Stimulated activated naive B cell treated with anti-CD40 and anti-IgM and Interleukin-4, amounts not matched to agents 10 μg/mL and 1 μg/mL and 100 μg/mL, for 72 hours (primary cell): ENCODE measurements at regions not wholly inside any gene's neighbourhood (a gene's known extent, or its start where the extent isn't known, plus 50 kb on each side); places are given as distances from the start of the nearest gene placed in this dataset.

ENCODE experiments used
- ATAC-seq, 2 donors: fragments of 150-1000 bp; cut with Tn5 transposase; replicated peaks; 2 replicates each; pipeline ENCODE4 v1.10.0; 2021; ENCODE audit warnings: moderate library complexity in 1 of 2
- DNase-seq: peaks from one replicate; pipeline ENCODE4 v3.0.0; 2021
- H3K27ac Mint-ChIP-seq: one replicate; pipeline ENCODE4 v1.8.0; 2022; ENCODE audit warnings: mild to moderate bottlenecking, mixed read lengths
- H3K27me3 Mint-ChIP-seq, 2 donors: one replicate each; pipeline ENCODE4 v1.8.0; 2022; ENCODE audit warnings: mixed read lengths in 2 of 2
- H3K36me3 Mint-ChIP-seq, 2 donors: one replicate each; pipeline ENCODE4 v1.8.0; 2022; ENCODE audit warnings: mixed read lengths in 2 of 2, mild to moderate bottlenecking in 1 of 2
- H3K4me1 Mint-ChIP-seq, 2 donors: one replicate each; pipeline ENCODE4 v1.8.0; 2022; ENCODE audit warnings: mixed read lengths in 2 of 2, mild to moderate bottlenecking in 1 of 2
- H3K4me3 Mint-ChIP-seq, 2 donors: one replicate each; pipeline ENCODE4 v1.8.0; 2022; ENCODE audit warnings: mild to moderate bottlenecking in 2 of 2, mixed read lengths in 2 of 2, moderate library complexity in 1 of 2
- H3K9me3 Mint-ChIP-seq, 2 donors: one replicate each; pipeline ENCODE4 v1.8.0; 2022; ENCODE audit warnings: mixed read lengths in 2 of 2, mild to moderate bottlenecking in 1 of 2

DNA sequence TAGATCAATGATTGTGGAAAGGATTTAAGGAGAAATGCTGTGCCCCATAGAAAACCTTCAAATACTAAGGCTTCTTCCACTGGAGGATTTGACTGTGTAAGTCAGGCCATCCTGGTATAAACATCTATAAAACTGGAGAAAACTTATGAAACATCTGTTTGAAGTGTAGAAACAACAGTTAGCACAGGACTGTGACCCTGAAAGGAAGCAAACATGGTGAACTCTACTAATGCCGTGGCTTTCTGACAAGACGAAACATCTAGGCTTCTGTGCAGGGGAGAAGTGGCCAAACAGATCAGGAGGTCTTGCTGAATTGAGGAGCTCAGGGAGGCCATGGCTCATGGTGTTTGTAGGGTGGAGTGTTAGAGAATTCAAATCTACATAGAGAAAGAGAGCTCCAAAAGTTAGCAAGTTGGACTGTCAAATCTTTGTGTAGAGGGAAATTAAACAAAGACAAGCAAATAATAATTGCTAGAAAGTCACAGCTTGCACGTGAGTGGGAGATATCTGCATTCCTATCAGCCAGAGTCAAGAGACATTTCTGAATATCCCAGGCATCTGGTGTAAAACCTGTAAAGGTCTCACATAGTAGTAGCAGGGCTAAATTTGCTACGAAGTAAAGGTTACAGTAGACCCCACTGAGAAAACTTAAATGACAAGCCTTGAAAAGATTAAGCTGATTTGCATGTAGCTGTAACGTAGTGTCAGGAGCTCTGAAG, 566.8 kb upstream of the B3GALT2 start:
- DNase-seq: no peak
- Mint-ChIP-seq H3K4me3 (no peak overlapping the region), H3K36me3 (no peaks in the 10 kb centered on the region), H3K27me3 (no peaks in the 10 kb centered on the region), H3K9me3 (no peaks in the 10 kb centered on the region), H3K4me1 (no peaks in the 10 kb centered on the region), H3K27ac (no peak overlapping the region)
- ATAC-seq: no peak

DNA sequence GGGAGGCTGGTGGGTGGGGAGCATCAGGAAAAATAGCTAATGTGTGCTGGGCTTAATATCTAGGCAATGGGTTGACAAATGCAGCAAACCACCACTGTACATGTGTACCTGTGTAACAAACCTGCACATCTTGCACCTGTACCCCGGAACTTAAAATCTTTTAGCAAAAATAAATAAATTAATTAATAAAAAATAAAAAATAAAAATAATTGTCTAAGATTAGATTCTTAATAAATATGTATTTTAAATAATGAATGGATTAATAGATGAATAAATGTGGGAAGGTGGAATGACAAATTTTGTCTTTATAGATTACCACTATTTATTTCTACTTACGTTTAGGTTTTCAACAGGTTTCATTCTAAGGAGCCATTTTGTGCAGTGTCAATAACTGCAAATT, 563.5 kb upstream of the B3GALT2 start:
- Mint-ChIP-seq H3K4me1 (no peaks in the 10 kb centered on the region), H3K27ac (no peak overlapping the region), H3K9me3 (no peaks in the 10 kb centered on the region), H3K4me3 (no peak overlapping the region), H3K27me3 (no peaks in the 10 kb centered on the region), H3K36me3 (no peaks in the 10 kb centered on the region)
- ATAC-seq (no peak), DNase-seq (no peak)

DNA sequence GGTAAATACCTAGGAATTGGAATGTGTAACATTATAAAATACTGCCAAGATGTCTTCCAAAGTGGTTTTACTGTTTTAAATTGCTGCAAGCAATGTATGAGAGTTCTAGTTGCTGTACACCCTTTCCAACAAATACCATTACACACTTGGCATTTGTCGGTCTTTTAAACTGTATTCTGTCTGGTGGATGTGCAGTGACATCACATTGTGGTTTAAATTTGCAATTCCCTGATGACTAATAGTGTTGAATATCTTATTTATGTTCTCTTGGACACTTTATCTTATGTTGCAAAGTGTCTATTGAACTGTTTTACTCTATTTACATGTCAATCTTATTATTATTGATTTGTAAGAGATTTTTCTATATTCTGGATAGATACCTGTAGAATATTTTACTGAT, 561.2 kb upstream of the B3GALT2 start:
- DNase-seq: no peak
- no peaks in the 10 kb centered on the region for H3K9me3 Mint-ChIP-seq
- no peaks in the 10 kb centered on the region for H3K4me1 Mint-ChIP-seq
- H3K36me3 Mint-ChIP-seq: no peaks in the 10 kb centered on the region
- no peaks in the 10 kb centered on the region for H3K27me3 Mint-ChIP-seq
- ATAC-seq: no peak
- no peak overlapping the region for H3K27ac Mint-ChIP-seq
- H3K4me3 Mint-ChIP-seq: no peak overlapping the region

DNA sequence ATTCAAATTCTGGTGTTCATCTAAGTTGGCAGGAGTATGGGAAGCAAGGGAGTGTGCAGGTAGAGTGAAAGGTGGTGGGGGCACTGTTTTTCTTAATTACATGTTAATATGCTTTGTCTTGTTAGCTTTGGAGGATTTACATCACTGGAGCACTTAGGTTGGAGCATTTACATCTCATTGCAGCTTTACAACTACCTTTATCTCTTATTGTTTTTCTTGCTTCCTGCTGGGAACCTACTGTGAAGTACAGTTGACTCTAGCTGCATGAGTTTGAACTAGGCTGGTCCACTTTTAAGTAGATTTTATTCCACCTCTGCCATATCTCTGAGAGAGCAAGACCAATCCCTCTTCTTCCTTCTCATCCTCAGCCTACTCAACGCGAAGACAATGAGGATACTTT, 554.8 kb upstream of the B3GALT2 start:
- ATAC-seq: no peak
- Mint-ChIP-seq H3K27me3 (no peaks in the 10 kb centered on the region), H3K4me1 (no peaks in the 10 kb centered on the region), H3K36me3 (no peaks in the 10 kb centered on the region), H3K4me3 (no peak overlapping the region), H3K9me3 (no peaks in the 10 kb centered on the region), H3K27ac (no peak overlapping the region)
- DNase-seq: no peak

DNA sequence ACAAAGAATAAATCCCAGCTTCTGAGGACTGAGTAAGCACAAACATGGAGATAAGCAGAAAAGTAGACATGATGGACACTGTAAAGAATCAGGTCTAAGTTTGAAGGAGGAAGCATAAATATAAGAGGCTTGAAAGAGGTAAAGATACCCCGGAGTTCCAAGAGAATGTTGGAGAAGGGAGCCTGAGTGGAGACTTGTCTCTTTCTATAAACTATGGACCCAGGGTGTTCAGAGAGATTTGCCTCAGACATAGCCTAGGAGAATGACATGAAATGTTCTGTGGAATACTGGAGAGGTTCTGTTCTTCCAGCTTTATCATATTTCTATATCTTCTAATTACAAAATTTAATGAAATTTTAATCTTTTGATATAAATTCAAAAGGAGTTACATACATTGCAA, 554.3 kb upstream of the B3GALT2 start:
- Mint-ChIP-seq H3K4me1 (no peaks in the 10 kb centered on the region), H3K4me3 (no peak overlapping the region), H3K9me3 (no peaks in the 10 kb centered on the region), H3K27ac (no peak overlapping the region), H3K36me3 (no peaks in the 10 kb centered on the region), H3K27me3 (no peaks in the 10 kb centered on the region)
- DNase-seq (no peak), ATAC-seq (no peak)

DNA sequence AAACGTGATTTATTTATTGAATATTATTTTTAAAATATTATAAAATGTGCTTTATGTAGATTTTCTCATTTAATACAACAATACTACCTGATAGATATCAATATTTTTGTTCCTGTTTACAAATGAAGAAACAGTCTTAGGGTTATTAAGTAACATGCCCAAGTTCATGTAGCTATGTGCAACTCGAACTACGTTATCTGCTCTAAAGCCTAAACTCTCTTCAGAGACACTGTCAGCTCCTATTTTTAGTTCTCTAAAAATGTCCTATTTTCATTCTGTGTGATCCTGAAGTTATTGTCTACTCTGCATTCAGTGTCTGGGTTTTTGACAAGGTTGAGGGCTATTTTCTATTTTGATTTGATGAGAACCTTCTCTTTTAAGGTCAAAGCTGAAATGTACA, 550.1 kb upstream of the B3GALT2 start:
- Mint-ChIP-seq H3K36me3 (no peaks in the 10 kb centered on the region), H3K9me3 (no peaks in the 10 kb centered on the region)

DNA sequence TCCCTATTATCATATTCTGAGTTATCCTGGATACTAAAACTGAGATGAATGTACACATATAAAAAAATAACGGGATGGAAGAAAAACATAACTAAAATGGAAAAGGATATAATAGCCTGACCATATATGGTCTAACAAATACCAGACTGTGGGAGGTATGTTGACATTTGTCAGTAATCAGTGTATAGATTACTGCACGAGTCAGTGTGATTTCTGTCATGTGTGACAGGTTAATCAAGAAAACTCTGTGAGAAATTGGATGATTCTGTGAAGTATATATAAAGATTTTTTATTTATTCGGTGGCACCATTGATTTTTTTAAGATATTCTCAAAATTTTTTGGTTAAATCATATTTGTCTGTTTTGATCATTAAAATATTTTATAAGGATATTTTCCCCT, 547.3 kb upstream of the B3GALT2 start:
- no peaks in the 10 kb centered on the region for H3K27me3 Mint-ChIP-seq
- no peaks in the 10 kb centered on the region for H3K36me3 Mint-ChIP-seq
- ATAC-seq: no peak
- DNase-seq: no peak
- no peak overlapping the region for H3K27ac Mint-ChIP-seq
- no peak overlapping the region for H3K4me3 Mint-ChIP-seq
- no peaks in the 10 kb centered on the region for H3K9me3 Mint-ChIP-seq
- H3K4me1 Mint-ChIP-seq: no peaks in the 10 kb centered on the region

More for the DNA sequence above, 550.1 kb upstream of the B3GALT2 start:
- no peak overlapping the region for H3K27ac Mint-ChIP-seq
- no peaks in the 10 kb centered on the region for H3K27me3 Mint-ChIP-seq
- H3K4me1 Mint-ChIP-seq: no peaks in the 10 kb centered on the region
- no peak for DNase-seq
- H3K4me3 Mint-ChIP-seq: no peak overlapping the region
- ATAC-seq: no peak

DNA sequence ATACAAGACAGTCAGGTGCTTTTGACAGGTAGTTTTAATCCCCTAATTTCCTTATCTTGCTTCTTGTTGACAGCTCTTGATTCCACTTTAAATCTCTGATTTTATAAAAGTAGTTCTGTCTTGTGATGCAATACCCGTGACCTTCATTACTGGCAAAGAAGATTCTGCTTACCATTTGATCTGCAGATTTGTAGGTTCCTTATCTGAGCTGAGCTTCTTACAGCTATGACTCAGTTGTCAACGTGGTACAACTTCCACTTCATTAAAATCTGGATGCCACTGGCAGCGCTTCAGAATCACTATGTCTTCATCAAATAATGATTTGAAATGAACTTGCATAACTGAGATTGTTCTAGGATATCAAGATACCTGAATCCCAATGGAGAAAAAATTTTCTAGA, 543.6 kb upstream of the B3GALT2 start:
- H3K27me3 Mint-ChIP-seq: no peaks in the 10 kb centered on the region
- no peak for ATAC-seq
- DNase-seq: no peak
- no peaks in the 10 kb centered on the region for H3K4me1 Mint-ChIP-seq
- no peak overlapping the region for H3K27ac Mint-ChIP-seq
- H3K9me3 Mint-ChIP-seq: no peaks in the 10 kb centered on the region
- no peaks in the 10 kb centered on the region for H3K36me3 Mint-ChIP-seq
- H3K4me3 Mint-ChIP-seq: no peak overlapping the region

DNA sequence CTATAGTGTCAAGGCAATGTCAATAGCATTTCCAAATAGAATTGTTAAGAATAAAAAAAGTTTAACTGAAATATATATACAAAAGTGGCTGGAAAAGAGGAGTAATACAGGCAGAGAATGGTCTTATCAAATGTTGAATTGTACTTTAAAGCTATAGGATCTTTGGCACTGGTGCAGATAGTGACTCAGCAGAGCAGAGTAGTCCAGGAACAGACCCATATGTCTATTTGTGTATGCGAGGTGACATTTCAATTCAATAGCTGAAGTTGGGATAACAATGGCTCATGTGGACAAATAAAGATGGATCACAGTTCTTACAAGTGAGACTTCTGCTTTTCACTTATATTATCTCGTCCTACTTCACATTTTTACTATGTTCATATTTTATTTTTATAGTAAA, 543.0 kb upstream of the B3GALT2 start:
- no peak overlapping the region for H3K4me3 Mint-ChIP-seq

DNA sequence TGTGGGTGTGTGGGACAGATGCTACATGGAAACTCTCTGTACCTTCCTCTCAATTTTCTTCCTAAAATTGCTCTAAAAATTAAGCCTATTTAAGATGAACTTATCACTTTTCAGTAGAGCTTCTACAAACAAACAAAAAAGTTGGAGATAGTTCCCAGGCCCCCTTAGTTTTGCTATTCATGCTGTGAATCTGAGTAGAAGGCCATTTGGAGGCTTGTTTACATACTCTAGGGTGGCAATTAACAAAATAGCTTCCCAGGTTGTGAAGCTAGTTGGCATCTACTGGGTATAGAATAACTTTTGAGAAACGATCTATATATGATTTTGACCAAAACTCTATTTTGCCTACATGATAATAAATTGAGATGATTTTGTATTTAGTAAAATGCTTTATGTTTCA, 541.4 kb upstream of the B3GALT2 start:
- Mint-ChIP-seq H3K27me3 (no peaks in the 10 kb centered on the region), H3K27ac (no peak overlapping the region), H3K4me3 (no peak overlapping the region), H3K4me1 (no peaks in the 10 kb centered on the region), H3K36me3 (no peaks in the 10 kb centered on the region), H3K9me3 (no peaks in the 10 kb centered on the region)
- DNase-seq (no peak), ATAC-seq (no peak)

More for the DNA sequence above, 543.0 kb upstream of the B3GALT2 start:
- H3K27ac Mint-ChIP-seq: no peak overlapping the region
- no peaks in the 10 kb centered on the region for H3K27me3 Mint-ChIP-seq
- no peaks in the 10 kb centered on the region for H3K9me3 Mint-ChIP-seq
- ATAC-seq (no peak), DNase-seq (no peak)
- H3K4me1 Mint-ChIP-seq: no peaks in the 10 kb centered on the region
- H3K36me3 Mint-ChIP-seq: no peaks in the 10 kb centered on the region

DNA sequence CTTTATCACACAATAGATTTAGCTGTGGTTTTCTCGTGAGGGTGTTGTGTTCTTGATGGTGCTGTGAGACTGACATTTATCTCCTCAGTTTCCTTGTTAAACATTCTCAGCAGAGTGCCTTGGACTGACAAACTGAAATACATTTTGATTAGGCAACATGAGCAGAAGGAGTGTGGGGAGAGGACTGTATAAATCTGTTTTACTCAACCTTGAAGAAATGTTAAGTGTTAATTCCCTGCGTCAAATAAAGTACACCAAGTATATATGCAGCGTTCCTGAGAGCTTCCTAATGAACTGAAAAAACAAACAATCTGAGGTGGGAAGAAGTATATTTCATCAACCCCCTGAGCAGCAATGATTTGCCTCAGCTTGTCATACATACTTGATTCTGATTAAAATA, 540.3 kb upstream of the B3GALT2 start:
- Mint-ChIP-seq H3K36me3 (no peaks in the 10 kb centered on the region), H3K4me3 (no peak overlapping the region), H3K9me3 (no peaks in the 10 kb centered on the region), H3K4me1 (no peaks in the 10 kb centered on the region), H3K27ac (no peak overlapping the region), H3K27me3 (no peaks in the 10 kb centered on the region)
- DNase-seq: no peak
- no peak for ATAC-seq

DNA sequence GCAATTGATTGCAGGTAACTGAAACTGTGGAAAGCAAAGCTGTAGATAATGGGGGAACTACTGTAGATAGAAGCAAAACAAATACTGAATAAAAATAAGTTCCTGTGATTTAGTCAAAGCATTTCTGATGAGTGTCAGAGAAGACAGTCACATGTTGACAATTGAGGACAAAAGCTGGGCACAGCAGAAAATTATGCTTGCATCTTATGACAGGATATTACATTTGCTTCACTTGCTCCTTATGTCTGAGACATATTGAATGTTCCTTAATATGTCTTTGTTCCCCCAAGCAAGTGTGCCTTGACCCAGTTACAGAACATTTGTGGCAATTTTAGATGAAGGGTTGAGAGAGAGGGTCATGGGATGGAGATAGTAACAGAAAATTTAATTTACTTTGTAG, 526.0 kb upstream of the B3GALT2 start:
- no peak overlapping the region for H3K4me3 Mint-ChIP-seq
- no peaks in the 10 kb centered on the region for H3K4me1 Mint-ChIP-seq
- no peak overlapping the region for H3K27ac Mint-ChIP-seq
- ATAC-seq (no peak), DNase-seq (no peak)
- H3K9me3 Mint-ChIP-seq: no peaks in the 10 kb centered on the region
- no peaks in the 10 kb centered on the region for H3K27me3 Mint-ChIP-seq
- no peaks in the 10 kb centered on the region for H3K36me3 Mint-ChIP-seq

DNA sequence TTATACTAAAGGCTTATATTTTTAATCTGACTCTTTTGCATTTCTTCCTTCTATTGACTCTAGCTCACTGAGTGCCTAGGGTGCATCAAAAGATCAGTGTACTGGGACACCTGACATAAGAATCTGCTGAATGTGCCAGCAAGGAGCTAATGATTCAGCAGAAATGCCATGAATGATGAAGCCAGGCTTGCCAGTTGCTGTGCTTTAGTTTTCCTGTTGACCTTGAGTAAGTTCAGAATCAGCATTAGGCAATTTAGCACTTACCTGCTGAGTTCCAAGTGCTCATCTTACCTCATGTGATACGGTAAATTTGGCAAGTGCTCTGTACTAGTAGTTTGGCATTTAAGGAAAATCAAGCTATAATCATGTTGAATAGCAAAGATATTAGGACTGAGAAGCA, 523.2 kb upstream of the B3GALT2 start:
- H3K9me3 Mint-ChIP-seq: no peaks in the 10 kb centered on the region
- DNase-seq: no peak

DNA sequence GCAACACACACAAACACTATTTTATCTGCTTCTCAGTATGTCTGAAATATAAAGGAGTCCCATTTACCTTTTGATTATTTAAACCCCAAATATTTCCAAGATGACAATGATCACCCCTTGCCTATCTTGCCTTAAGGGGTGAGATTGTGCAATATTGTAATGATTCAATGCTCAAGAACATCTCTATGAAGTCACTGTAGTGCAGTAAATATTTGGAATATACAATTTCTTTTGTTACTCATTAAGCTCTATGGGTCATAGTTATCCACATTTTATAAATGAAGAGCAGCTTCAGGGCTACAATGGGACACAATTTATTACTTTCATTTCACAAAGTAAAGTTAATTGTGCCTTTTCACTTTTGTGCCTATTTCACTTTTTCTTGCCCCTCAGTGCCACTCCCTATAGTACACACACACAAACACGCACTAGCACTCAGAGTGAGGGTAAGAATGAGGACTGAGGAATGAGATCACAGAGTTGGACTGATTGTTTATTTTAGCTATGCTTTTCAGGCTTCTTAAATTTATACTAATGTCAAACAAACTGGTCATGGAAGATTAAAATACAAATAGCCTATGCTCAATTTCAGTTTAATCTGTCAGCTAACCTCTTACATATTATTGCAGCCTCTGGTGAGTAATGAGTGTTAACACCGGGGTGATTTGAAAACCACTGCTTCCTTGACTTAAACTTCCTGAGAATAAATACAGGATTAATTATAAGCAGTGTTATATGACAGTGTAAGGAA, 521.0 kb upstream of the B3GALT2 start:
- no peak for DNase-seq
- Mint-ChIP-seq H3K9me3 (no peaks in the 10 kb centered on the region), H3K4me3 (no peak overlapping the region), H3K27ac (no peak overlapping the region), H3K36me3 (no peaks in the 10 kb centered on the region), H3K4me1 (no peaks in the 10 kb centered on the region), H3K27me3 (peaks cover 8% of the 10 kb centered on the region in 2 donors)
- no peak for ATAC-seq

More for the DNA sequence above, 523.2 kb upstream of the B3GALT2 start:
- Mint-ChIP-seq H3K4me1 (no peaks in the 10 kb centered on the region), H3K36me3 (no peaks in the 10 kb centered on the region), H3K27ac (no peak overlapping the region), H3K27me3 (peaks cover 8% of the 10 kb centered on the region in 2 donors), H3K4me3 (no peak overlapping the region)
- ATAC-seq: no peak

DNA sequence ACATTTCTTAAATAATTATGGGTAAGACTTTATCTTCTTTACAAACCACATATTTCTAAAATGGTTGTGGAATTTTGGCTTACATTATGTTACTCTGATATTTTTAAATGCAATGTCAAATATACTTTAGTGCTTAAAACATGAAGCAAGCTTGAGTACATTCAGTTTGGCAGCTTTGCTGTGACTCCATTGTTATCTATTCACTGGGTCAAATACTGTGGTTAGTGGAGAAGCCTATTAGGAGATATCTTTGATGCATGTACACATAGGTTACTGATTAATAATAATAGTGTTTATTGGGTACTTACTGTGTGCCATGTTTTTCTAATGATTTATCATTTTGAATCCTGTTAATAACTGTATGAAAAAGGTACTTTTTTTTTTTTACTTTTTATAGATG, 520.4 kb upstream of the B3GALT2 start:
- H3K4me1 Mint-ChIP-seq: peaks cover 0 to 4% of the 10 kb centered on the region in 2 donors
- no peak for DNase-seq
- no peaks in the 10 kb centered on the region for H3K36me3 Mint-ChIP-seq

More for the DNA sequence above, 520.4 kb upstream of the B3GALT2 start:
- no peaks in the 10 kb centered on the region for H3K9me3 Mint-ChIP-seq
- peaks cover 8% of the 10 kb centered on the region in 2 donors for H3K27me3 Mint-ChIP-seq
- H3K4me3 Mint-ChIP-seq: no peak overlapping the region
- no peak for ATAC-seq
- H3K27ac Mint-ChIP-seq: no peak overlapping the region
